NCI-H1092 (cell line): ENCODE measurements at regions not wholly inside any gene's neighbourhood (a gene's known extent, or its start where the extent isn't known, plus 50 kb on each side); places are given as distances from the start of the nearest gene placed in this dataset.

ENCODE experiments used
- DNase-seq: peaks from one replicate; lab custom pipeline; 2025; lab: John Stamatoyannopoulos, UW

DNA sequence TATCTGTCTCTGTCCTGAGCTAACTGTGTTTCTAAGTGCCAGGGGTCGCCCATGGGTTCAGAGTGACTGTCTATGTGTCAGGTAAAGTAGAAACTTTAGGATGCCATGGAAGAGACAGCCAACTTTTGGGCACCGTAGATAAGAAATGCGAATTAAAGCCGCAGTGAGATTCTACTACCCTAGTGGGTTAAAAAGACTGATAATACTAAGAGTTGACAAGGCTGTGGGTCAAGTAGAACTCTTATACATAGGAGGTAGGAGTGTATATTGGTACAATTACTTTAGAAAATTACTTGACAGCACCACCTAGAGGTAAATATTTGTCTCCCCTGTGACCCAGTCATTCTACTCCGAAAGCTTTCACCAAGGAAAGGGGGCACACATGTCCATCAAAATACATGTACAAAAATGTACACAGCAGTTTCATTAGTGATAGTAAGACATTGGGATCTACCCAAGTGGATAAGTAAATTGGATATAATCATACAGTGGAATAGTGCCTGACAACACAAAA, 371.3 kb downstream of the SLC4A3 start:
- DNase-seq = no peak

DNA sequence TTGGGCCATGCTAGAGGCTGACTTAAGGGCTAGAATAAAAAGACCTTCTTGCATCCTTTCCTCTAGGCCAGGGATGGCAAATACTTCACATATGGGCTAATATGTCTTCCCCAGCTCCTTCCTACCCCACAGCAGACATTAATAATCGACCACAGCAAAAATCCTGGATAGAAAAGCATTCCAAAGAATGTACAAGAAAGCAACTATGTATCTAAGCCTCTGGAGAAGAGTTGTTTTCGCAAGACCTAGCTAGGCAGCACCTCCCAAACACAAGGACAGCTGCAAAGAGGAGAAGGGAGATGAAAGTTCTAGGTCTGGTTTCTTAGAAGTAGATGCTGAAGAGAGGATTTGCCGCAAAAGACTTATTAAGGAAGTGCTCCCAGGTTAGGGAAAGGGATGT, 372.6 kb downstream of the SLC4A3 start:
- DNase-seq = no peak

DNA sequence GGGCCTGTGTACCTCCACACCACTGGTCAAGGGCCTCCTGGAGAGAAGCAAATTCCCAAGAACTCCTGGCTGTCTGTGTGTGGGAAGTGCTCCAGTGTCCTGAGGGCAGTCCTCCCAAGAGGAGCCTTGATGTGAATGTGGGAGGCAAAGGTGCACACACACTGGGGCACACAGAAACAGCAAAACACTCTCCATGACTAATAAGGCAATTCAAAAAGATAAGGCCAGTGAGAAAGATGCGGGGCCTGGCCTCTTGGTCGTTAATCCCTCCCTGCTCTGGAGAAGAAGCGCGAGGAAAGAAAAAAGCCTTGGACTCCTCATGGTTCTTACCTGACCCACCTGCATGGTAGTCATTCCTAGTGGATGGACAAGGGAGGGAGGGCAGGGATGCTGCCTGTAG, 373.2 kb downstream of the SLC4A3 start:
- no peak for DNase-seq

DNA sequence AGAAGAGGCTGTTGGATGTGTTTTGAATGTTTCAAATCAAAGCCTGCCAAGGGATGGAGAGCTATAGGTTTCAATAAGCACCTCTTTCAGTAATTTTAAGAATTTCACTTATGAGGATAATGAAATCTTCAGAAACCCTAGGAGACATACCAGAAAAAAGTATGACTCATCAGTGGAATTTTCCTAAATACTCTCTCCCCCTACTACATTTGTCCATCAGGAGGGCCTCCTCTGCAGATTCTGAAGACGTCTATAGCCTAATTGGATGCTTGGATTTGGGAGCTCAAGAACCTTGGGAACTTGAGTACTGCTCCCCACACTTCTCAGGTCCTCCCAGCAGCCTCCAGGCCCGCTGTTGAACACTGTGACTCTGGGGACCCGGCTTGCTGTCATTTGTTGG, 374.3 kb downstream of the SLC4A3 start:
- no peak for DNase-seq

DNA sequence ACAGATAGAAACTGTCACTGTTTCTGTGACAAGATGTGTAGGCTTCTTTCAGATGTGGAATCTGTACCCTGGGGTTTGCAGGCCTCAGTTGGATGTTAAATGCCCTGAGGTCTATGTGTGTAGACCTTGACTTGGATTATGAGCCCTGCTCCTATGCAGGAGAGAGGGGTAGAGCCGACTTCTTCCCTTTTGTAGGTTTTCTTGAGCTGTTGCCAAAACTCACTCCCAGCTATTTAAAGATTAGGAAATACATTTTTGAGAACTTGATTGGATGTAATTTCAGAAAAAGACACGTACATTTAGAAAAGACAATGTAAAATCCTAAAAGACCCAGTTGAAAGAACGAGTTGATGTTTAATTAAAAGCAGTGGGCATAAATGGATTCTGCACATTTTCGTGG, 374.8 kb downstream of the SLC4A3 start:
- no peak for DNase-seq

DNA sequence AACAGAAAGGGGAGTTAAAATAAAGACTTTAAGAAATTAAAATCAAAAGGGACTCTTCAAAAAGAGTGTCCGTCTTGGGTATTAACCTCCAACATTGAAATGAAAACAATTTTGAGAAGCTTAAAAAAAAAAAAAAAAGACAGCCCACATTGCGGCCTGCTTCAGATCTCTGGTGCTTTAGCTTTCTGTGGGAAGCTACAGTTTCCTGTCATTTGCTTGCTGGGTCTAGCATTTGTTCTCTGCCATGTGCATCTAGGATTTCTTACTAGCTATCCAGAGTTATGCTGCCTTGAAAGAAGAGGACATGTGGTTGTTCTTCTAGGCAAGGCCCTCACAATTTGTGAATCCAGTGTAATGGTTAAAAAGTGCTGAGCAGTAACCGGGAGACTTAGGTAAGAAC, 375.3 kb downstream of the SLC4A3 start:
- DNase-seq = no peak

DNA sequence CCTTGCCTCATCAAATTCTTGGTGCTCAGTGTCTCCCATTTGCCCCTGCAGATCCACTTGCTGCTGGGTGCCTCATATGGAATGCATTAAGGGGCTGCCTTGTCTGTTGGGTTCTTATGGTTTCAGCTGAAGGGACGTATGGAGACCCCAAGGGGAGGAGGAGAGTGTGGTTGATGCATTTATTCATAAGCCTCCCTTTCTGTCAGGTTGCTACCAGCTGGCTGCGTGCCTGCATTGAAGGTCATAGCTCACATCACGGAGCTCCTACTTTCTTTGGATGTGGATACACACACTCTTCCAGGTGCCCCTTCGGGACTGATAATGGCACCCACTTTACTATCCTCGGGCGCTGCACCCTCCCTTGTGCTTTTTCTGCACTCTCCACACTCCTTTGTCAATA, 377.9 kb downstream of the SLC4A3 start:
- no peak for DNase-seq

DNA sequence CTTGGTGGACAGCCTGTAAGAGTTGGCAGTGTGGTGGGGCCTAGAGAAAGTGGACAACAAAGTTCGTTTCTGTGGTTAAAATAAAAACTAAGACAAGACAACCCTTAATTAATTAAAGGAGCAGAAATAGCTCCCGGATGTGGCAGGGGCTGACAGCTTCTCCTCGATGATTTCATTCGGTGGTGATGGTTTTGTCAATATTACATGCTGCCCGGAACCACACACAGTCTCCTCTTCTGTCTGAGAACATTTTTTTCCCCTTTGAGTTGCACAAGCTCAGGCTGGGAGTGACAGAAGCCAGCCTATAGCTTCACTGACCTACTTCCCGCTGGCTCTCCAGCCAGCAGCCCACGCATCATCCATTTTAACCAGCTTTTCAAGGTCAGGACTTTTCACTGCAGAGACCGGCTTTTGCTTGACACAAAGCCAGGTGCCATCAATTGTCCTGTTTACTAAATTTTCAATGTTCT, 378.8 kb downstream of the SLC4A3 start:
- no peak for DNase-seq

DNA sequence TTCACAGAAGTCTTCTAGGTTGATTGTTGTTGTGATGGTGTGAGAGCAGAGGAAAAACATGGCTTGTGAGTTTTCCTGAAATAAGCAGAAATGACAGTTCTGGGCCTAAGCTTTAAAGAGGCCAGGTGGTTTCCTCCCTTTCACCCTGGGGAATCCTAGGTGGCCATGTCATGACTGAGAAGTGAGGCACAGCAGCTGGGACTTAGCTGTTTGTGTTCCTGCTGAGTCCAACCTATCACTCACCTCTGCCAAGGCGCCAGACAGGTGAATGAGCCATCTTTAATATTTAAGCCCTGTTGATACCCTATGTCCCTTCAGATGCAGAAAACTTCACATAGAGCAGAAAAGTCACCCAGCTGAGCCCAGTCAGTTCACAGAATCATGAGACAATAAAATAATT, 384.4 kb downstream of the SLC4A3 start:
- no peak for DNase-seq

DNA sequence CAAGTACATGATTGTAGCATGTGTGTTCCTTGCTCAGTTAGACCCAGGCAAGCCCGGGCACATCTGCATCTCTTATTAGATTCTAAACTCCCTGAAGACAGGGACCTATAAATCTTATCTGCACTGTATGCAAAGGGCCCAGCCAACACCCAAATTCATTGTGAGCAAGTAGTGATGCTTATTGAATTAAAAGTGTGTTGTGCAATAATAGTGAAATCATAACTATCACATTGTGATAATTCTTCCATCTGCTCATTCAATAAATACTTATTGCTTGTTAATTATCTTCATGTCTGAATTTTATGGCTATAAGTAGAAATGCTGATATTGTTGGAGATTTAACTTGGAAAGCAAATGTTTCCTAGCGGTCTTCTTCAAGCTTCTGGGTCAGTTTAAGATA, 387.5 kb downstream of the SLC4A3 start:
- no peak for DNase-seq

DNA sequence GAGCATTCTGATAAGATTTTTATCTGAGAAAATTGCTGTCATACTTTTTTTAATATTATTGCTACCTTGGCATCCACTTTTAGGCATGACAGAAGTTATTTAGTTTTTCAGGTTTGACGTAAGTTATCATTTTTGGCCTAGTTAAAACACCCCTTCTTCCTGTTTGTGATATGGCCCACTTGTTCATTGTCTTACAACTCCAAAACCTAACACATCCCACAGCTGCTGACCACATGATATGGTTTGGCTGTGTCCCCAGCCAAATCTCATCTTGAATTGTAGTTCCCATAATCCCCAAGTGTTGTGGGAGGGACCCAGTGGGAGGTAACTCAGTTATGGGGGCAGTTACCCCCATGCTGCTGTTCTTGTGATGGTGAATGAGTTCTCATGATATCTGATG, 388.1 kb downstream of the SLC4A3 start:
- no peak for DNase-seq

DNA sequence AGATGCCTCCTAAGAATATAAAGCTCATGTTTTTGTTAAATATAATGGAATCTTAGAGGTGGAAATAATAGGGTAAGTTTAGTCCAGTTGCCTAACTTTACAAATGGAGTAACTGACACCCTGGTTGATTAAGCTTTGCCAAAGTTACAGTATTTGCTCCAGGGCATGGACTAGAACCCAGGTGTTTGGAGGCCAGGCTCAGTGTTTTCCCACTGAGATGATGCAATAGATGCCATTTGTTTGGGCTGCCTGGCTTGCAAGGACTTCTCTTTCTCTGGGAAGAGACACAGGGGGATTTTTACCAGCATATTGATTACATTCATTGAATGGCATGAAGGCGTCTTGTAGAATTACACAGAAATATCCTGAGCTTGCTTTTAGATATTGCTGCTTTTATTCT, 397.8 kb downstream of the SLC4A3 start:
- DNase-seq = no peak

DNA sequence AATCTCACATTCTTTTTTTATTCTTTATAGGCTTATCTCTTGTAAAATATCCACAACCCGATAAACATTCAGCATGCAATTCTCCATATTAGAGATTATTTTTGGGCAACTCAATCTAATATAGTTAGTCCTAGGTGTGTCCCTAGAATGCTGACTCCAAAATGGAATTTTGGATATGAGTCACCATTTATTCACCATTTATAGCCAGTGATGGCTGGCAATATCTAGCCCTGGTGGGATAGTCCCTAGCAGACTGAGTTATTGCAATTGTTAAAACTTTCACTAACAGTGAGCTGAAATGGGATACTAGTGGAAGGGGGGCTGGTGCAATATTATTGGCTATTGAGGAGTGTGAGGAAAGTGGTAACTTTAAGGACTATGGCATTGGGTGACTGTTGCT, 401.6 kb downstream of the SLC4A3 start:
- DNase-seq = no peak

DNA sequence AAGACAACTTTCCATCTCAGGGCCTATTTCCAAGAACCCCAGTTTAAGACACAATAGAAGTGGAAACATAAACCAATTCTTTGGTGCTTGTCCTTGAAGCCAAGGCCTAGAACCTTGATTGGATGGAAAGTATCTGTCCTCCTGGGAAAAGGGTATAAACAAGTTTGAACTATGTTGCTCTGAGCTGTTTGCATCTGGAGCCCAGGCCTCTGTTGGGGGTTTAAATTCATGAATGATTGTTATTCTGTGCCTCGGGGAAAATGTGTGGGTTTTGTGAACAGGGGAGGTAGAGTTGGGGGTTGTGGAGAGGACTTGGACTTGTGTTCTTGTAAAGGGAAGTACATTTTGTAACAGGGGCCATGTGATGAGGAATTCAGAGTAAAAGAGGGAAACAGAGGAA, 406.1 kb downstream of the SLC4A3 start:
- no peak for DNase-seq

DNA sequence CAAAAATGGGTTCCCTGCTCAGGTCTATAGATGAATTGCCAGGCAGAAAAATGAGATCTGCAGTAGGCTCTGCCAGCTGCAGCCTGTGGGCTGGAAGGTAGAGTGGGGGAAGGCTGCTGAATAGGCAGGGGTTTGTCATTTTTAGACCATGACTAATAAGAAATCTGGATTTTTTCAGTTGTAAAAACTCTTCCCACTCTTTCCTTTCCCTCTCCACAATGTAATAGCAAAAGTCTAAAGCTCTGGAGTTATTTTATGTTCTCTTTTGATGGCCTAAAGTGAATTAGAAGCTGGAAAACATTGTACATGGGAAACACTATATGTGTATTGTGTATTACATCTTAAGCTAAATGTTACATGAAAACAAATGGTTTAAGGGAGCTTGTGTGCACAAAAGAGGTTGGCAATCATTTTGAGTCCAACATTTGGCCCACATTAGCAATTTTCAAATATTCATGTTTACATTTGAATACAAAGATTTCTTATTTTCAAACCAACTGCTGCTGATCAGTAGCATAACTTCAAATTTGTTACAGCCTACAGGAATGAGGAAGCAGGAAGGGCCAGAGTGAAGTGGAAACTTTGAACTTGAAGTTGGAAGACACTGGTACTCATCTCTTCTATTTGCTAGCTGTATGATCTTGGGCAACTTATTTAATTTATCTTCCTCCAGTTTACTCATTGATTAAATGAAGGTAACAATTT, 407.1 kb downstream of the SLC4A3 start:
- DNase-seq = no peak

DNA sequence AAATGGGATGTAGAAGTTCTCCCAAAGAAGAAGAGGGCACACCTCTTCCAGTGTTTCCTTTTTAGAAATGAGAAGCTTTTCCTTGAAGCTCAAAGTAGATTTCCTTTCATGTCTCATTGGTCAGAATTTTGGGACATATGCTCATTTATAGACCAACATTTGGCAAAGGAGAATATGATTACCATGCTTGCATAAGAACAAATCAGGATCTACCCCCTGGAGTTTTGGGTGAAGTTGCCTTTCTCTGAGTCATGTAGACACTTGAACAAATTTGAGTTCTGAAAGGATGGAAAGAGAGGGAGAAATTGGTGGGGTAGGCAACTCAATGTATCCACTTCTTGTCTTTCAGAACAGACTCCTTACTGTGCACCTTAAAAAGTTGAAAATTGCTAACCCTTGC, 409.0 kb downstream of the SLC4A3 start:
- no peak for DNase-seq

DNA sequence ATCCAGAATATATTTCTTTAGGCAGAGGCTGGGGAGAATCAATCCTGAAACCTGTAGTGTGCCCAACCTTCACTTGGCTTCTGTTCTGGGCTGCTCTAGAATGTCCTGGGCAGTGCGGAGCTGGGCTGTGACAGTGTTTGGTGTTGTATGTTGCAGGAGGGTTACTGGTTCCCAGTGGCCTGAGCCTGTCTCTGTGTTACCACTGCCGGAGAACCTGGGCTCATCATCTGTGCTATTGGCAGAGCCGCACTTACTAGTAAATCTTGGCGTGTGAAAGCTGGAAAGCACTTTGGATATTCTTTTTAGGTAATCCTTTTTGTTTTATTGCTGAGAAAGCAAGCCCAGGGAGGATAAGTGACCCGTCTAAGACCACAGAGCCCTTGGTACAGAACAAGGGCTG, 412.9 kb downstream of the SLC4A3 start:
- no peak for DNase-seq

DNA sequence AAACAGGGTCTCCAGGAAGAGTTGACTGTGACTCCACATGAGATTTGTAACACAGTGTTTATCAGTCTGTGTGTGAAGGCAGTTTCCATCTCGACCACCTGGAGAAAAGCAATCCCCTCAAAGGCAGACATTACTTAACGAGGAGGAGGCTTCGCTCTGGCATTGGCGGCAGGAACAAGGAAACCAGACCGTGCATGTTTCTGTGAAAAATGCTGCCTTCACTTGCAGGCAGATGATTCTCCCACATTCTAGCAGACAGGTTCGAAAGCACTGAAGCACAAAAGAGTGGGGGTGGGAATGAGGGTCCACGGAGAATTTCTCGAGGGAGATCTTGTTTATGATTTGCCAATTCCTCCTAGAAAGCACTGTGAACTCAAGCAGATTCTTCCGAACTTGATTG, 414.0 kb downstream of the SLC4A3 start:
- no peak for DNase-seq

DNA sequence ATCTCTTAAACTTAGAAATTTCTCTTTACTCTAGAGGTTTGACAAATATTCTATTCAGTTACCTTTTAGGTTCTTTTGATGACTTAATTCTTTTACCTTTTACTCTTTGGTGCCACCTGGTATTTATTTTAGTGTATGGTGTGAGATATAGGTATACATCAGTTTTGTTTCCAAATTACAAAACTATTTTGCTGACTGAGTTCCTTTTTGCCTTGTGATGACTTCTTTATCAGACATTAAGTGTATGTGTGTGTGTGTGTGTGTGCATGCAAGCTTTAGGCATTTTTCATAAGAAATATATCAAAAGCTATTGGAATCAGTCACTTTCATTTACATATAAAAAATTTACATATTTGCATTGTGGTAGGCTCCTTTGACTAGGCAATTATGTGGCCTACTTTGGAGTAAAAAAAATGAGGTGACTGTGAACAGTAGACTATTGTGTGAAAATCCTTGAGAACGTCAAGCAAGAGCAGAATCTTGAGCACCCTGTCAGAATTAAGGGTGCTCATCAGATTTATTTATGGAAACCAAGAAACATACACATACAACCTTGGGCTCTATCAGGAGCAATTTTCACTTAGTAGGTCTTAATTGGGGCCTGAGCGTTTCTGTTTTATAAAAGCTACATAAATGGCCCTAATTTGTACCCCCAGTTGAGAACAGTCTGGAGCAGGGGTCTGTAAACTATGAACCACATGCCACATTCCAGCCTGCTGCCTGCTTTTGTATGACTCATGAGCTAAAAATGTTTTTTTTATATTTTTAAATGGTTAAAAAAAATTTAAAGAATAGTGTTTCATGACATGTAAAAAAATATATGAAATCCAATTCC, 415.9 kb downstream of the SLC4A3 start:
- DNase-seq = no peak

DNA sequence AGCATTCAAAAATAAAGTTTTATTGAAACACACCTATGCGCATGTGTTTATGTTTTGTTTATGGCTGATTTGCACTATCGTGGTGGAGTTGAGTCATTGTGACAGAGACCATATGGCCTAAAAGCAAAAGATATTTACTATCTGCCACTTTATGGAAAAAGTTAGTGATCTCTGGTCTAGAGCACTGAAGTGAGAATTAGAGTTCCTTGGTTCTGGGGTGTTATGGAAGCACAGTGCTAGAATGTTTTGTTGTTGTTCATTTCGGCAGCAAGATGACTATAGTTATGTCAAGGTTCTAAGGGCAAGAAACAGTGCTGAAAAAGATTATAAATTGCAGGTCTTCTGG, 416.5 kb downstream of the SLC4A3 start:
- no peak for DNase-seq

DNA sequence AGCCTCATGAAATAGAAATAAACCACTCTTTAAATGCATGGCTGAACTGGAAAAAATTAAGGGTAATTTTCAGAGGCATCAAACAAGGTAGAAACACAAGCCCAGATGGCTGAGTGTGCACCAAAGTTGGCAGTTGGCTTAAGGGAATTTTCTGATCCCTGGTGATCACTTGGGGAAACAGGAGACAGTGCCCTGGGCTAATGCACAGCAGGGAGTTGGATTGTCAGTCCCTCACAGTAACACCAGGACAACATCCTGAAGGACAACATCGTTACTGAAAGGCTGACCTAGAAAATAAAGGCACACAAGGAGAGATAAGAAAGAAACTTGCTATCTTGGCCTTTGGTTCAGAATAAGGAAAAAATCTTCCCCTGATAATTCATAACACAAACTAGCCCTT, 417.0 kb downstream of the SLC4A3 start:
- DNase-seq = no peak

DNA sequence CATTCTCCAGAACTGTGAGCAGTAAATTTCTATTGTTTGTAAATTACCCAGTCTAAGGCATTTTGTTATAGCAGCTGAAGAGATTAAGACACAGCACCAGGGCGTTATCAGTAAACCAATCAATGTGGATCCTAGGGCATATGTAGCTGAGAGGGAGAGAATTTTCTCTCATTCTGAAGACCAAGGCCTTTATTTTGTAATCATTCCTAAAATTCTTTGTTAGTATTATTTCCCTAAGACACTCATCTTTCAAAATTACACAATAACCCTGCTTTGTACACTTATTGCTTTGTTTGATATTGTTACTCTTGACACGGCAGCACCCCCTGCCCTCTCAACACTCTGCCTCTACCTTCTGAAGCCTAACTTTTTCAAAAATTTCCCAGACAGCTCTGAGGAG, 419.1 kb downstream of the SLC4A3 start:
- DNase-seq = no peak

DNA sequence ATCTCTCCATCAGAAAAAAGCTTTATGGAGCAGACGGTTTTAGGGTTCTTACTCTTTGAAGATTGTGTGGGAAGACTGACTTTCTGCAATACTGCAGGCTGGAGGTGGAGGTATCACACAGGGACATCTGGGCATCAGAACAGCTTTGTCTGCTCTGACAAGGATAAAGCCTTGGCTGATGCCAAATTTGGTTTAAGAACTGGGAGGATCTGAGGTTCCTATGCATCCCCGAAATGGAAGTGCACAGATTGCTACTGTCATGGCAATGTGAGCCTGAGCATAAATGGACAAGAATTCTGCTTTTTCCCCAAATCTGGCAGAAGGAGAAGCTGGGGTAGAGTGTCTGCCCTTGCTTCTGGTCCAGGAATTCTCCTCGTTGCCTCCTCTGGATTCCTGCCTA, 424.3 kb downstream of the SLC4A3 start:
- no peak for DNase-seq

DNA sequence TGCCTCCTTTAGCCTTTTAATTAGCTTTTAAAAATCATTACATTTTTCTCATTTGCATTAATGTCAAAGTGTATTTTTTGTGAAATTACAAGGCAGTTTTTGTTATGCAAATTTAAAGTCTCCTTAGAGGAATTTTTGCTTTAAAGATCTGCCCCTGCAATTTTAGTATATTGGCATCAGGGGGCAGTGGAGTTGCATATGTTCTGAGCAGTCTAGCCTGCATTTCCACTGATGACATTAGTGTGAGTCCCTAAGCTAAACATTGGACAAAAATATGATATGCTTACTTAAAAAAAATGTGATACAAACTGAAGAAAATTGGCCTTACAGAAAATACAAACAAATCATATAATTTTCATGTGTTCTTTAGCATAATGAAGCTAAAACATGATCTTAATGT, 426.5 kb downstream of the SLC4A3 start:
- DNase-seq = no peak
